Colonic mucosa (tissue), 4 donors: ENCODE measurements at regions not wholly inside any gene's neighbourhood (a gene's known extent, or its start where the extent isn't known, plus 50 kb on each side); places are given as distances from the start of the nearest gene placed in this dataset.

Experiments used
- DNase-seq: peaks from one replicate; pipeline ENCODE4 v3.0.0-alpha.2; 2020
- H3K27ac ChIP-seq: fragments of 200-600 bp; one replicate; pipeline ENCODE4 v1.8.0; 2021
- H3K27me3 ChIP-seq: fragments of 200-600 bp; one replicate; pipeline ENCODE4 v1.8.0; 2021
- H3K36me3 ChIP-seq: fragments of 200-600 bp; one replicate; pipeline ENCODE4 v1.8.0; 2021
- H3K4me1 ChIP-seq: fragments of 200-600 bp; one replicate; pipeline ENCODE4 v1.8.0; 2021; ENCODE audit warnings: mild to moderate bottlenecking
- H3K4me3 ChIP-seq: fragments of 200-600 bp; one replicate; pipeline ENCODE4 v1.8.0; 2021
- H3K9ac ChIP-seq, 2 donors: one replicate each; pipeline ENCODE4 v1.7.0; 2013; ENCODE audit warnings: control low read depth in 2 of 2, low read depth in 2 of 2, low read length in 2 of 2
- H3K9me3 ChIP-seq: fragments of 200-600 bp; one replicate; pipeline ENCODE4 v1.8.0; 2021
- intact Hi-C: fragments of 100-400 bp; cut with DNase I; formaldehyde crosslinking; loops from one replicate; pipeline ENCODE4 v1.14.1; 2022
- TF ChIP-seq, protein P1 (sequence below): fragments of 200-600 bp; IDR thresholded peaks from one replicate; pipeline ENCODE4 v1.8.0; 2022; ENCODE audit warnings: antibody characterized with exemption, mild to moderate bottlenecking
- donor health status: healthy.
- donor health status: DM: no; HTN: no; CAD: no.
- donor health status: DM: no; HTN: no; CAD: no.

DNA sequence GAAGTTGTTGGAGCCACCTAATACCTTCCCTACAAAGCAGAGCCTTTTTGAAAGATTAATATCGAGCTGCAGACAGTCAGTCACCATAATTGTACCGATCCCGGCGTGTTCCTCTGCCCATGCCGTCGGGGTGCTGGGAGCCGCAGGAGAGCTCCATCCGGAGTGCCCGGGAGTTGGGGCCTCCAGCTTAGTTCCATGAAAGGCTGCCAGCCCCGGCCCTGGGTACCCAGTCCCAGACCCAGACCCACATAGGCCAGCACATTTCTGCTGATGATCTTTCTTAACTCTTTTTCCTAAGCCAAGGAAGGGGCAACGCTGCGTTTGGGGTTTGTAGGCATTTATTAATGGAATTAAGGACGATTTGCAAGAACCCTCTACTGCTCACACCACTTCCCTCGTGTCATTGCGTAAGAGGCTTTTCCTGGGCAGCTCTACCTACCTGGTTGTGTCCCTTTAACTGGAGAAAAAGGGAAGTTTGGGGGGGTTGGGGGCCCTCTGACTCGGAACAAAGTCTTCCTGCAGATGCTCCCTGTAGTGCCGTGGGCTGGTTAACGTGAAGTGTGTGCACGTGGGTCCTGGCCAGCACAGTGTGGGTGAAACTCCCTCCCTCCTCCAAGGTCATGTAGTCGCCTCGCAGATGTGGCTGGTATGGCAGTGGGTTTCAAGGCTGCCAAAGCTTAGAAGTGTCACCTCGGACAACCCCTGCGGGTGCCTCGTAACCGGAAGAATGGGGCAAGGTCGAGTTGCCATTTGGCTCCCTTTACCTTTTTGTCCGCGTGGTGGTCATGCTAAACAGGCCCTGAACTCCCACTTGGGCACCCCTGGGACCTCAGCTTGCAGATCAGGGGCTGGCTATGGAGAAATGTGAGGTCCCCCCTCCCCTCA lies 54.3 kb upstream of the APCDD1L start:
- Histone ChIP-seq H3K4me1 (no peaks in the 10 kb centered on the region), H3K9me3 (no peaks in the 10 kb centered on the region), H3K27me3 (no peaks in the 10 kb centered on the region), H3K9ac (no peak overlapping the region), H3K36me3 (no peaks in the 10 kb centered on the region), H3K4me3 (no peak overlapping the region), H3K27ac (no peak overlapping the region)
- TF ChIP-seq, protein P1, sequence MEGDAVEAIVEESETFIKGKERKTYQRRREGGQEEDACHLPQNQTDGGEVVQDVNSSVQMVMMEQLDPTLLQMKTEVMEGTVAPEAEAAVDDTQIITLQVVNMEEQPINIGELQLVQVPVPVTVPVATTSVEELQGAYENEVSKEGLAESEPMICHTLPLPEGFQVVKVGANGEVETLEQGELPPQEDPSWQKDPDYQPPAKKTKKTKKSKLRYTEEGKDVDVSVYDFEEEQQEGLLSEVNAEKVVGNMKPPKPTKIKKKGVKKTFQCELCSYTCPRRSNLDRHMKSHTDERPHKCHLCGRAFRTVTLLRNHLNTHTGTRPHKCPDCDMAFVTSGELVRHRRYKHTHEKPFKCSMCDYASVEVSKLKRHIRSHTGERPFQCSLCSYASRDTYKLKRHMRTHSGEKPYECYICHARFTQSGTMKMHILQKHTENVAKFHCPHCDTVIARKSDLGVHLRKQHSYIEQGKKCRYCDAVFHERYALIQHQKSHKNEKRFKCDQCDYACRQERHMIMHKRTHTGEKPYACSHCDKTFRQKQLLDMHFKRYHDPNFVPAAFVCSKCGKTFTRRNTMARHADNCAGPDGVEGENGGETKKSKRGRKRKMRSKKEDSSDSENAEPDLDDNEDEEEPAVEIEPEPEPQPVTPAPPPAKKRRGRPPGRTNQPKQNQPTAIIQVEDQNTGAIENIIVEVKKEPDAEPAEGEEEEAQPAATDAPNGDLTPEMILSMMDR: no peak
- intact Hi-C loops: no loop called here
- DNase-seq: no peak

DNA sequence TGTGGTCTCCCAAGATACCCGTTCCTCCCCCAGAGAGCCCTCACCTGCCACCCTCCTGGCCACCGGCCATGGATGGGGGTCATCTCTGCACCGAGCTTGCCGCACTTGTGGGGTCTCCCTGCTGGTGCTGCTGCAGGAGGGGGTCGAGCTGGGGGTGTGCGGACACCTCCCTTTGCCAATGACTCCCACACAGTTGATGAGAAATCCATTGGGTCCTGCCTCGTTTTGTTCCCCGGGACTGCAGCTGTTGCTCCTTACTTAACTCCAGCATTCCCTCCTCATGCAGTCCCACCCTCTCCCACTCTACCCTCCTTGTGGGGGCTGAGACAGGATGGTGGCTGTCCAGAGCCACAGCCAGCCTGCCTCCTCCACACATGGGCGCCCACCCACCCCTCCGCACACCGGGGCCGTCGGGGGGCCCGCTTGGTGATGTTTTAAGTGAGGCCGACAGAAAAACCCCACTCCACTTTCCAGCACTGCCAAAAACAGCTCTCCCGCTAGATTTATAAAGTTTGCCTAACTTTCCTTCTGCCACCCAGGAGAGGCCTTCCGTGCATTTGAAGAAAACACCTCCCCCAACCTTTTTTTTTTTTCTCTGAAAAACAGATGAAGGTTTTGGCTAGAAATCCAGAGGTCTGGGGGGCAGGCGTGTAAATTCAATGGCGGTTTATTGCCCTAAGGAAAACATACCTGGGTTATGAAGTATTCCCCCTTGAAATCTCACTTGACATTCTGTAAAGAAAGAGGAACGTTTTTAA lies 53.5 kb upstream of the APCDD1L start:
- no peak overlapping the region for H3K27ac ChIP-seq
- H3K27me3 ChIP-seq: no peaks in the 10 kb centered on the region
- H3K4me1 ChIP-seq: no peaks in the 10 kb centered on the region
- no peak overlapping the region for H3K9ac ChIP-seq
- intact Hi-C loops: no loop called here
- TF ChIP-seq, protein P1: no peak
- DNase-seq: no peak
- H3K4me3 ChIP-seq: no peak overlapping the region
- H3K9me3 ChIP-seq: no peaks in the 10 kb centered on the region
- no peaks in the 10 kb centered on the region for H3K36me3 ChIP-seq

DNA sequence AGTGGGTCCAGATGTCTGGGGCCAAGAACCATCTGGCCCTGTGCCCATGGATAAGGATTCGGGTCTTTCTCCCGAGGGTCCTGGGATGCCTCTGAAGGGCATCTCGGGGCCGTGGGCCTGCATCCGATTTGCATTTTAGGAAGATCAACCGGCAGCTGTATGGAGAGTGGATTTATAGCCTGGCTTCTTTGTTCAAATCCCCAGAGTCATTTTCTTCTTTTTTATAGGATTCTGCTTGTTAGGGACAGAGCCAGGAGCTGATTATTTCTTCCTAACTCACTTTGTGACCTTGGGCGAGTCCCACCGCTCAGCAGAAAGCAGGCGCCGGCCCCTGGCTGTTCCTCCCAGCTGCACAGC lies 52.9 kb upstream of the APCDD1L start:
- no peaks in the 10 kb centered on the region for H3K4me1 ChIP-seq
- intact Hi-C loops: no loop called here
- no peak for DNase-seq

DNA sequence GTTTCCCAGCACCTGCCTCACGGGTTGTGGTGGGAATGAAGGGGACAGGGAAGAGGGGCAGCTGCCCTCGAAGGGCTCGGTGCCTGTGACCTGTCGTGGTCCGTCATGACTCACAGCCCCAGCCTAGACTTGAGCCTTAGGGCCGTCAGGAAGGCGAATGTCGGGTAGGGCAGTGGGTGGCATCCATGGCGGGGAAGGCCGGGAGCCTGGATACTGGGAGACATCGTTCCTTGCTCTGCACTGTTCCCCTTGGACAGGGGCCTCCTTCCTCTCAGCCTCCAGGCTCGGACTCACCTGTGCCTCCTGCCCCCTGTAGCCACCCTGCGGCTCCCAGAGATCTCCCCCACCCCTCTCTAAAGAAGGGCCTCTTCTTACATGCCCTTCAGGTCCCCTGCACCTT lies 52.2 kb upstream of the APCDD1L start:
- H3K4me1 ChIP-seq: no peaks in the 10 kb centered on the region
- H3K27ac ChIP-seq: no peak overlapping the region
- intact Hi-C loops: no loop called here
- no peak overlapping the region for H3K4me3 ChIP-seq
- no peaks in the 10 kb centered on the region for H3K27me3 ChIP-seq
- no peaks in the 10 kb centered on the region for H3K36me3 ChIP-seq
- H3K9ac ChIP-seq: no peak overlapping the region
- TF ChIP-seq, protein P1: no peak
- H3K9me3 ChIP-seq: no peaks in the 10 kb centered on the region
- DNase-seq: no peak

More for the DNA sequence above, 52.9 kb upstream of the APCDD1L start:
- Histone ChIP-seq H3K27ac (no peak overlapping the region), H3K9me3 (no peaks in the 10 kb centered on the region), H3K36me3 (no peaks in the 10 kb centered on the region), H3K4me3 (no peak overlapping the region), H3K27me3 (no peaks in the 10 kb centered on the region), H3K9ac (no peak overlapping the region)
- TF ChIP-seq, protein P1: no peak

DNA sequence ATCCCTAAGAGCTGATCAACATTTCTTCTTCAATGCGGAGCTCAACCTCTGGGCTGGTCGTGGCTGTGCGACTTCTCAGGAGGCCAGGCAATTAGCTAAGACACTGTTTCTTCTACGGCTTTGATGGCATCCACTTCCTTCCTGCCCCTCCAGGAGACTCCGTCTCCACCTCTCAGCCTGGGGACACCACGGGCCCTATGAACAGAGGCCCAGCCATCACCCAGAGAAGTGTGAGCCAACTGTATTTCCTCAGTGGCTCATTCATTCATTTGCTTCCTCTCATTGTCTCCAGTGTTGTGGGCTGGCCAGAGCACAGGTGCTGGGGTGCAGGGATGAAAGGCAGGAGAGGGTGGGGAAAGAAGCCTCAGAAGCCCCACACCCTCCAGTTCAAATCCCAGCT lies 51.8 kb upstream of the APCDD1L start:
- no peaks in the 10 kb centered on the region for H3K27me3 ChIP-seq
- H3K36me3 ChIP-seq: no peaks in the 10 kb centered on the region
- DNase-seq: no peak
- H3K27ac ChIP-seq: no peak overlapping the region
- H3K4me1 ChIP-seq: no peaks in the 10 kb centered on the region
- intact Hi-C loops: no loop called here
- H3K9me3 ChIP-seq: no peaks in the 10 kb centered on the region
- no peak overlapping the region for H3K9ac ChIP-seq
- TF ChIP-seq, protein P1: no peak
- H3K4me3 ChIP-seq: no peak overlapping the region
